Epithelial cell of proximal tubule (primary cell): ENCODE measurements at regions not wholly inside any gene's neighbourhood (a gene's known extent, or its start where the extent isn't known, plus 50 kb on each side); places are given as distances from the start of the nearest gene placed in this dataset.

Experiments
- DNase-seq: peaks from one replicate; pipeline ENCODE4 v3.0.0-alpha.2; 2011; ENCODE audit warnings: low read depth
- H3K4me3 ChIP-seq: 2 replicates; pipeline ENCODE4 v1.5.1; 2011; ENCODE audit warnings: low read depth, mild to moderate bottlenecking, low read length
- TF ChIP-seq, protein P1 (sequence below): conservative IDR thresholded peaks from 2 replicates; pipeline ENCODE4 v1.5.1; 2012; ENCODE audit warnings: low read depth, mild to moderate bottlenecking, low read length

DNA sequence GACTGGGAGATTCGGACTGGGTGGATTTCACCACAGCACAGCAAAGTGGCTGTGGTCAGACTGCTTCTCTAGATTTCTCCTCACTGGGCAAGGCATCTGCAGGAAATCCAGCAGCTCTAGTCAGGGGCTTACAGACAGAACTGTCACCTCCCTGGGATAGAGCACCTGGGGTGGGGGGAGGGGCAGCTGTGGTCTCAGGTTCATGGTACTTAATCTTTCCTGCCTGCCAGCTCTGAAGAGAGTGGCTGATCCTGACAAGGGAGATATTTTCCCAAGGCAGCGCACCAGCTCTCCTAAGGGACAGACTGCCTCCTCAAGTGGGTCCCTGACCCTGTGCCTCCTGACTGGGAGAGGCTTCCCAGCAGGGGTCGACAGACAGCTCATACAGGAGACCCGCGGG is 212.8 kb upstream of the KLF12 start:
- DNase-seq, result no peak
- TF ChIP-seq, protein P1, sequence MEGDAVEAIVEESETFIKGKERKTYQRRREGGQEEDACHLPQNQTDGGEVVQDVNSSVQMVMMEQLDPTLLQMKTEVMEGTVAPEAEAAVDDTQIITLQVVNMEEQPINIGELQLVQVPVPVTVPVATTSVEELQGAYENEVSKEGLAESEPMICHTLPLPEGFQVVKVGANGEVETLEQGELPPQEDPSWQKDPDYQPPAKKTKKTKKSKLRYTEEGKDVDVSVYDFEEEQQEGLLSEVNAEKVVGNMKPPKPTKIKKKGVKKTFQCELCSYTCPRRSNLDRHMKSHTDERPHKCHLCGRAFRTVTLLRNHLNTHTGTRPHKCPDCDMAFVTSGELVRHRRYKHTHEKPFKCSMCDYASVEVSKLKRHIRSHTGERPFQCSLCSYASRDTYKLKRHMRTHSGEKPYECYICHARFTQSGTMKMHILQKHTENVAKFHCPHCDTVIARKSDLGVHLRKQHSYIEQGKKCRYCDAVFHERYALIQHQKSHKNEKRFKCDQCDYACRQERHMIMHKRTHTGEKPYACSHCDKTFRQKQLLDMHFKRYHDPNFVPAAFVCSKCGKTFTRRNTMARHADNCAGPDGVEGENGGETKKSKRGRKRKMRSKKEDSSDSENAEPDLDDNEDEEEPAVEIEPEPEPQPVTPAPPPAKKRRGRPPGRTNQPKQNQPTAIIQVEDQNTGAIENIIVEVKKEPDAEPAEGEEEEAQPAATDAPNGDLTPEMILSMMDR, result no peak
- H3K4me3 ChIP-seq, result no peak overlapping the region

DNA sequence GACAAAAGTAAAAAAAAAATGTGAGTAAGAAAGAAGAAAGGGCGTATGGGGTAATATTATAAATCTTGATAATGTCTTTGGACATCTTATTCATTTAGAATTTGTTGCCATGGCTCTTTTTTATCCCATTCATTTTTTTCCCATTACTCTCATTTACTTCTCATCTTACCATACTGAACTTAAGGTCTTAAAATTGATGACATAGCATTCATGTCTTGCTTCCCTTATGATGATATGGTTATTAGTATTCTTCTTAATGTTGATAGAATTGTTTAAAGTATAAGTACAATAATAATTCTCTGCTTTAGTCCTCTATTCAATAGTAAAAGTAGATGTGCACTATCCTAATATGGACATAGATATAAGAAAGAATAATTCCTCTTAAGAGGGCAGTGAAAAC is 204.1 kb upstream of the KLF12 start:
- TF ChIP-seq, protein P1, result no peak
- no peak overlapping the region for H3K4me3 ChIP-seq
- no peak for DNase-seq

DNA sequence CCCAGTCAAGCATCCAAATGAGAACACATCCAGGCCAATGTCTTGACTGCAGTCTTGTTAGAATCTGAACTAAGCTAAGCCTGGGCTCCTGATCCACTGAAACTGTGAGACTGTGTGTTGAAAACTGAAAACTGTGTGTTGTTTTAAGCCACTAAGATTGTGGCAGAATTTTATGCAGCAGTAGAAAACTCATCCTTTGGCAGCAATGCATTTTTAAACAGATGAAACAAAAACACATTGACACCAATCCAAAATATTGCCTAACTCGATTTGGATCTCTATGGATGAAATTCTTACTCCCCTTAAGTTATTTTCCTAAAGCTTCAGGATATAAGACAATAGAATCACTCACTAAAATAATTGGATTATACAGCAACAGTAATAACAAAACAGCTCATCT is 202.3 kb upstream of the KLF12 start:
- DNase-seq, result no peak
- TF ChIP-seq, protein P1, result no peak
- no peak overlapping the region for H3K4me3 ChIP-seq

DNA sequence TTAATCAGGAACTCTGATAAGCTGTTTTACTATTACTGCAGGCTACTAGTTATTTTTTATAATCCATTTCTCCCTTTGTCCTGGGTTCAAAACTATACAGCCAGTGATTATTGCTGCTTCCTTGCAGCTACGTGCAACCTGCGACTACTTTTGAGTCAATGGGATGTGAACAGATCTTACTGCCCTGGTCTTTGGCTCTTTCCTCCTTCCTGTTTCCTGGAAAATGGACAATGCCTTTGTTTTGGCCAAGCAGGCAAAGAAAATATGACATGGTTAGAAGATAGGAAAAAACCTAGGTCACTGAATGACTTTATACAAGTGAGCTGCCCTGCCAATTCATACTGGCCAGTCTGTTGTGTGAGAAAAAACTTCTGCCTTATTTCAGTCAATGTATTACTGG is 201.2 kb upstream of the KLF12 start:
- DNase-seq, result no peak
- no peak overlapping the region for H3K4me3 ChIP-seq
- TF ChIP-seq, protein P1, result no peak

DNA sequence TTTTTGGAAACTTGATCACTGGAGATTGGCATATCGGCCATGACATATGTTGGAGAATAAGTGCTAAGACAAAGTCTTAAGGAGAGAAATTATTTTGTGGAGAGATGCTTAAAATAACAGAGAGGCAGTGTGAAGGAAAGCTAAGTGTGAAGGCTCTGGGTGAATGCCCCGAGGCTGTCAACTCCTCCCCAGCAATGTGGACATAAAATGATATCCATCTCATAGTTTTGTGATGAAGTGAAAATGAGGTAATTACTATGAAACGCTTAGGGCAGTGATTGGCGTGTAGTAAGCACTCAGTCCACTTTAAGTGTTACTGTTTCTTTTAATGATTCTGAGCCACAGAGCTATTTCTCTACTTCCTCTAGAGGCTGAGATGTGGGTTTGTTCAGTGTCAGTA is 195.8 kb upstream of the KLF12 start:
- TF ChIP-seq, protein P1, result no peak
- no peak overlapping the region for H3K4me3 ChIP-seq
- no peak for DNase-seq

DNA sequence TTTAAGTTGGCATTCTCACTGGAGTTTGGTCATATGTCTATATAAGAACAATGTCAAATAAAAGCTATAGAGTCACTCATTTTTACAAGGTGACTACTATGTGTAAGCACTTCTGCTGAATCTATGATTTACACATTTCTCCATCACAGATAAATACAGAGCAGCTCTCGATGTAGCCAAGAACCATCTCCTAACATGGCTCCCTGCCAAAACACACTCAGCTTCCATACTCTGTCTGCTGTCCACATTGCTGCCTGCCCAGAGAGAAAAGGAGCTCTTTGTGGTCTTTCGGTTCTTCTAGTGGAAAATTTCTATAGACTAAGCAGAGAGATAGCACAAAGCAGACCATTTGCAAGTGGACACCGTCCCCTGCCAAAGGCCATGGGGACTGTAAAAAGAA is 190.9 kb upstream of the KLF12 start:
- DNase-seq, result no peak
- TF ChIP-seq, protein P1, result no peak
- no peak overlapping the region for H3K4me3 ChIP-seq

DNA sequence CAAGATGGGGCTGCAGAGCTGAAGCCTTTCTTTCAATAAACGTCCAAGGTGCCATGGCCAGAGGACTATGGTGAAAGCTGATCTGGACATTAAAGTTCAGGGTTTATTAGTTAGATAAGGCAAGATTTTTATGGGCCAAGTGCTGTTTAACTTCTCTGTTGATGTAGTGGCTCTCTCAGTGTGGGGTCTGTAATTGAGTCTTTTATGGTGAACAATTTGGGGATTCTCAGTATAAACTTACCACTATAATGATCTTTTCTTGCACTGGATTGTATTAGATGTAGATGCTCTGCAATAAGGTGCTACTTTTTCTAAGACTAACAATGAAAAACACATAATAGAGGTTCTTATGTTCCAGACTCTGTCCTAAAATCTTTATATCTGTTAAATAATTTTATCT is 190.1 kb upstream of the KLF12 start:
- TF ChIP-seq, protein P1, result no peak
- no peak overlapping the region for H3K4me3 ChIP-seq
- DNase-seq, result no peak
